ENCODE measurements at regions not wholly inside any gene's neighbourhood (a gene's known extent, or its start where the extent isn't known, plus 50 kb on each side); places are given as distances from the start of the nearest gene placed in this dataset.

DNA sequence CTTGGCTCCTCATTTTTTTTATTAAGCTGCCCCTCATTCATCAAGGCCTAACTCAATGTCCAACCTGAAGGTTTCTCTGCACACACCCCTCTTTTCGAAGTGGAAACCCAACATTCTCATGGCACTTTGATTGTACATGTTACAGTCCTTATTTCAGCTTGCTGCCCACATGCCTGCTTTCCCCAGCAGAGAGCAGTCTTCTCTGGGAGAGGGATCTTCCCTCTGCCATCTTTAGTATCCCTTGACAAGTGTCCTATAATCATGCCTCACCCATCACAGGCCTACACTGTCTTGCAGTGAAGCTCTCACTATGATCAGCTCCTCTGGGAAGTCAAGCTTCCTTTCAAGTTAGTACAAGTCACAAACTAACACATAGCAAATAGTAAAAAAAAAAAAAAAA, 175.1 kb downstream of the ACER2 start:
- Histone ChIP-seq H3K4me1 (no peaks in the 10 kb centered on the region), H3K9me3 (no peaks in the 10 kb centered on the region), H3K36me3 (no peaks in the 10 kb centered on the region), H3K9ac (ENCODE audit: low read depth in 2 of 2, low read length in 2 of 2) (no peak overlapping the region), H3K4me3 (no peak overlapping the region), H3K27ac (no peak overlapping the region), H3K27me3 (no peaks in the 10 kb centered on the region)
- TF ChIP-seq, protein P1, sequence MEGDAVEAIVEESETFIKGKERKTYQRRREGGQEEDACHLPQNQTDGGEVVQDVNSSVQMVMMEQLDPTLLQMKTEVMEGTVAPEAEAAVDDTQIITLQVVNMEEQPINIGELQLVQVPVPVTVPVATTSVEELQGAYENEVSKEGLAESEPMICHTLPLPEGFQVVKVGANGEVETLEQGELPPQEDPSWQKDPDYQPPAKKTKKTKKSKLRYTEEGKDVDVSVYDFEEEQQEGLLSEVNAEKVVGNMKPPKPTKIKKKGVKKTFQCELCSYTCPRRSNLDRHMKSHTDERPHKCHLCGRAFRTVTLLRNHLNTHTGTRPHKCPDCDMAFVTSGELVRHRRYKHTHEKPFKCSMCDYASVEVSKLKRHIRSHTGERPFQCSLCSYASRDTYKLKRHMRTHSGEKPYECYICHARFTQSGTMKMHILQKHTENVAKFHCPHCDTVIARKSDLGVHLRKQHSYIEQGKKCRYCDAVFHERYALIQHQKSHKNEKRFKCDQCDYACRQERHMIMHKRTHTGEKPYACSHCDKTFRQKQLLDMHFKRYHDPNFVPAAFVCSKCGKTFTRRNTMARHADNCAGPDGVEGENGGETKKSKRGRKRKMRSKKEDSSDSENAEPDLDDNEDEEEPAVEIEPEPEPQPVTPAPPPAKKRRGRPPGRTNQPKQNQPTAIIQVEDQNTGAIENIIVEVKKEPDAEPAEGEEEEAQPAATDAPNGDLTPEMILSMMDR (IDR thresholded peaks at IDR 0.05) = no peak
- intact Hi-C loops (cut with DNase I) = no loop called here
- no peak for DNase-seq

DNA sequence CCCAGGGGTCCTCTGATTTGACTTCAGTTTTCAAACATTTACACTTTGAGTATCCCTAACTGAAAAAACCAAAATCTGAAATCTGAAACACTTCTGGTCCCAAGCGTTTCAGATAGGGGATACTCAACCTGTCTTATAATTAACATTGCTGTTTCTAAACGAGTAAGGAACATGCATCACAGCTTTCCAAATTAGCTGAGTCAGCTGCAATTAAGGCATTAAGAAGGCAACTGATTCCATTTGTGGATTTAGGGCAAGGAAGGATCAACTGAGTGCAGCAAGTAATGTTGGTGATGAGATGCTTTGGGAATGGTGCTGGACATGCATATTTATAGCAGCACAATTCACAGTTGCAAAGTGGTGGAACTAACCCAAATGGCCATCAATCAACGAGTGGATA, 168.6 kb downstream of the ACER2 start:
- Histone ChIP-seq H3K36me3 (no peaks in the 10 kb centered on the region), H3K4me1 (no peaks in the 10 kb centered on the region), H3K27me3 (no peaks in the 10 kb centered on the region), H3K27ac (no peak overlapping the region), H3K9me3 (no peaks in the 10 kb centered on the region), H3K4me3 (no peak overlapping the region), H3K9ac (ENCODE audit: low read depth in 2 of 2, low read length in 2 of 2) (no peak overlapping the region)
- TF ChIP-seq, protein P1 (IDR thresholded peaks at IDR 0.05) = no peak
- no peak for DNase-seq
- intact Hi-C loops (cut with DNase I) = no loop called here

DNA sequence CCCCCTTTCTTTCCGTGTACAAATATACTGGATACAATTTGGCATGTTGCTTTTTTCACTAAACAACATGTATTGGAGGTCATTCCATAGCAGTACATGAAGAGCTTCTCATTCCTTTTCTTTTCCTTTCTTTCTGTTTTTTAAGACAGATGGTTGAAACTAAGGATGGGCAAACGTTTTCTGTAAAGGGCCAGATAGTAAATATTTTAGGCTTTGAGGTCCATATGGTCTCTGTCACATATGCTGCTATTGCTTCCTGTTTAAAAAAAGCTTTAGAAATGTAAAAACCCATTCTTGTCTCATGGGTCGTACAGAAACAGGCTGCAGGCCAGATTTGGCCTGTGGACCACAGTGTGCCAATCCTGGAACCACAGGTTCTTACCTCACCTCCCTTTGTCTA, 160.1 kb downstream of the ACER2 start:
- Histone ChIP-seq H3K27ac (no peak overlapping the region), H3K9ac (ENCODE audit: low read depth in 2 of 2, low read length in 2 of 2) (no peak overlapping the region), H3K4me3 (no peak overlapping the region), H3K4me1 (no peaks in the 10 kb centered on the region), H3K36me3 (no peaks in the 10 kb centered on the region), H3K9me3 (no peaks in the 10 kb centered on the region), H3K27me3 (no peaks in the 10 kb centered on the region)
- TF ChIP-seq, protein P1 (IDR thresholded peaks at IDR 0.05) = no peak
- DNase-seq = no peak
- intact Hi-C loops (cut with DNase I) = no loop called here

DNA sequence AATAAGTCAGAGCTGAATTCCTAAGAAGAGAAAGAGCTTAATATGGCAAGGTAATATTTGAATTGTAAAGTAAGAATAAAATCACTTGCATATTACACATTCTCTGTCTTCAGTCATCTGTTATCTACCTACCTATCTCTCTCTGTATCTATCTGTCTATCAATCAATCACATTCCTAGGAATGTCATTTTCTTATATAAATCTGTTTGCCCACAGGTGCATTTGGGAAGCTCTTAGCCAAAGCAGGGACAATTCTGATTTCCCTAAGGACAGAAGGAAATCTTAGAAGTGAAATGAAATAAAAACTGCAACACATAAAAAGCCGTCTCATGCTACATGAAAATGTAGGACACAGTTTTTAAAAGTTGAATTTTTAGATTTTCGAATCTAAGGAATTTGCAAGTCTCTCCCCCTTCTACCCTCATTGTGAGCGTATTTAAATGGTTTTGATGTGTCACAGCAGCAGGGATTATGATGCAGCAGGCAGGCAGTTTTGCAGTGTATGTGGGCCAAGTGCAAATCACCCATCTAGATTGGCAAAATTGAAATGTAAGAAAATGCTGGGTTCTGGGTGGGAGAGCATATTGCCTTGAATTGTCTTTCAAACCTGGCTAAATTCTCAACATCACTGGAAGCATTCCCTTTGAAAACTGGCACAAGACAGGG, 155.7 kb downstream of the ACER2 start:
- DNase-seq = no peak
- H3K4me1 ChIP-seq = no peaks in the 10 kb centered on the region
- H3K27ac ChIP-seq = no peak overlapping the region
- intact Hi-C loops (cut with DNase I) = no loop called here
- TF ChIP-seq, protein P1 (IDR thresholded peaks at IDR 0.05) = no peak
- H3K9me3 ChIP-seq = no peaks in the 10 kb centered on the region
- H3K36me3 ChIP-seq = no peaks in the 10 kb centered on the region
- H3K9ac ChIP-seq (ENCODE audit: low read depth in 2 of 2, low read length in 2 of 2) = no peak overlapping the region
- H3K27me3 ChIP-seq = no peaks in the 10 kb centered on the region
- no peak overlapping the region for H3K4me3 ChIP-seq

DNA sequence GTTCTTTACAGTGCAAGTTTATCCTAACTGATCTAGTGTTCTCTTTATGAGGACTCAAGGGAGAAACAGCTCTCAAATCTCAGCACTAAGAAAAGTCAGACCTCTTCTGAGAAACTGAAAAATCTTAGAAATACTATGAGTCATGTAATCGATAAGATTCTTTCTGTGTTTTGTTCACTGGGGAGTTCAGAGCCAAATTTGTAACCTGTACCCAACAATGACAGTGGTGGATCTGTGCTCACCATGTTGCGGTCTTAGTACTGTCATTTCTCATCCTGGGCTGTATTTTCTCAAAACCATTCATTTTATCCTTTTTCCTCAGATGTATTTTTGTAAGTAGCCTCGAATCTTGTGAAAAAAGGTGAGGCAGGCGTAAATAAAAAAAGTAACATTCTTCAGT, 146.4 kb downstream of the ACER2 start:
- H3K4me1 ChIP-seq = no peaks in the 10 kb centered on the region
- no peak overlapping the region for H3K9ac ChIP-seq (ENCODE audit: low read depth in 2 of 2, low read length in 2 of 2)
- DNase-seq = no peak
- H3K27me3 ChIP-seq = no peaks in the 10 kb centered on the region
- H3K27ac ChIP-seq = no peak overlapping the region
- intact Hi-C loops (cut with DNase I) = no loop called here
- no peaks in the 10 kb centered on the region for H3K36me3 ChIP-seq
- no peaks in the 10 kb centered on the region for H3K9me3 ChIP-seq
- TF ChIP-seq, protein P1 (IDR thresholded peaks at IDR 0.05) = no peak
- no peak overlapping the region for H3K4me3 ChIP-seq

Measured in colonic mucosa (tissue), 4 donors.